ENCODE measurements at regions not wholly inside any gene's neighbourhood (a gene's known extent, or its start where the extent isn't known, plus 50 kb on each side); places are given as distances from the start of the nearest gene placed in this dataset.
"Not testable (repeated sequence)": the region's sequence is repeated elsewhere in the genome, so short reads cannot be mapped to it uniquely, and the experiment has no call there.

- no peaks in the 10 kb centered on the region for H3K4me1 Mint-ChIP-seq
- H3K9me3 Mint-ChIP-seq, result peaks cover 3% of the 10 kb centered on the region
- H3K27me3 Mint-ChIP-seq, result no peaks in the 10 kb centered on the region
- no peak overlapping the region for H3K27ac Mint-ChIP-seq
- H3K4me3 Mint-ChIP-seq, result no peak overlapping the region
- H3K36me3 Mint-ChIP-seq (ENCODE audit: low read depth), result no peaks in the 10 kb centered on the region
- no peak for ATAC-seq (replicated peaks)
These were observed 473.7 kb upstream of the SALL3 start for GRCh38 chr18:78505851-78506461.

- H3K9me3 Mint-ChIP-seq, result peaks cover 3% of the 10 kb centered on the region
- ATAC-seq (replicated peaks), result no peak
- no peaks in the 10 kb centered on the region for H3K4me1 Mint-ChIP-seq
- H3K27ac Mint-ChIP-seq, result no peak overlapping the region
- H3K36me3 Mint-ChIP-seq (ENCODE audit: low read depth), result no peaks in the 10 kb centered on the region
- H3K27me3 Mint-ChIP-seq, result no peaks in the 10 kb centered on the region
- H3K4me3 Mint-ChIP-seq, result no peak overlapping the region
These were observed 472.4 kb upstream of the SALL3 start for GRCh38 chr18:78507217-78507616.

- H3K4me1 Mint-ChIP-seq, H3K27me3 Mint-ChIP-seq: not testable (repeated sequence)
These were observed 471.3 kb upstream of the SALL3 start for GRCh38 chr18:78508228-78508824.

GRCh38 chr18:78510091-78510490, 469.5 kb upstream of the SALL3 start:
- peaks cover 3% of the 10 kb centered on the region for H3K9me3 Mint-ChIP-seq
- no peaks in the 10 kb centered on the region for H3K27me3 Mint-ChIP-seq
- H3K4me3 Mint-ChIP-seq, result no peak overlapping the region
- no peak for ATAC-seq (replicated peaks)
- H3K27ac Mint-ChIP-seq, result no peak overlapping the region
- no peaks in the 10 kb centered on the region for H3K4me1 Mint-ChIP-seq
- no peaks in the 10 kb centered on the region for H3K36me3 Mint-ChIP-seq (ENCODE audit: low read depth)

More at GRCh38 chr18:78508228-78508824, 471.3 kb upstream of the SALL3 start:
- not testable (repeated sequence) for H3K36me3 Mint-ChIP-seq (ENCODE audit: low read depth); H3K27ac Mint-ChIP-seq; H3K4me3 Mint-ChIP-seq; H3K9me3 Mint-ChIP-seq; ATAC-seq (replicated peaks)

- Mint-ChIP-seq H3K4me3 (no peak overlapping the region), H3K9me3 (peaks cover 3% of the 10 kb centered on the region), H3K27me3 (no peaks in the 10 kb centered on the region), H3K36me3 (ENCODE audit: low read depth) (no peaks in the 10 kb centered on the region), H3K27ac (no peak overlapping the region), H3K4me1 (no peaks in the 10 kb centered on the region)
- ATAC-seq (replicated peaks), result no peak
These were observed 469.0 kb upstream of the SALL3 start for GRCh38 chr18:78510636-78511035.

- H3K27ac Mint-ChIP-seq, result no peak overlapping the region
- no peaks in the 10 kb centered on the region for H3K27me3 Mint-ChIP-seq
- H3K4me1 Mint-ChIP-seq, result no peaks in the 10 kb centered on the region
- no peak overlapping the region for H3K4me3 Mint-ChIP-seq
- ATAC-seq (replicated peaks), result no peak
- H3K9me3 Mint-ChIP-seq, result peaks cover 3% of the 10 kb centered on the region
- H3K36me3 Mint-ChIP-seq (ENCODE audit: low read depth), result no peaks in the 10 kb centered on the region
These were observed 467.7 kb upstream of the SALL3 start for GRCh38 chr18:78511666-78512601.

- Mint-ChIP-seq H3K4me3 (no peak overlapping the region), H3K36me3 (ENCODE audit: low read depth) (no peaks in the 10 kb centered on the region), H3K9me3 (no peaks in the 10 kb centered on the region), H3K4me1 (no peaks in the 10 kb centered on the region), H3K27ac (no peak overlapping the region), H3K27me3 (no peaks in the 10 kb centered on the region)
- ATAC-seq (replicated peaks), result no peak
These were observed 464.5 kb upstream of the SALL3 start for GRCh38 chr18:78514910-78515670.

- Mint-ChIP-seq H3K9me3 (no peaks in the 10 kb centered on the region), H3K4me1 (no peaks in the 10 kb centered on the region), H3K36me3 (ENCODE audit: low read depth) (no peaks in the 10 kb centered on the region), H3K27me3 (no peaks in the 10 kb centered on the region), H3K4me3 (no peak overlapping the region), H3K27ac (no peak overlapping the region)
- ATAC-seq (replicated peaks), result no peak
These were observed 462.3 kb upstream of the SALL3 start for GRCh38 chr18:78517328-78517727.

GRCh38 chr18:78517973-78518372, 461.6 kb upstream of the SALL3 start:
- H3K27ac Mint-ChIP-seq, result no peak overlapping the region
- ATAC-seq (replicated peaks), result no peak
- H3K4me3 Mint-ChIP-seq, result no peak overlapping the region
- peaks cover 3% of the 10 kb centered on the region for H3K9me3 Mint-ChIP-seq
- no peaks in the 10 kb centered on the region for H3K4me1 Mint-ChIP-seq
- no peaks in the 10 kb centered on the region for H3K36me3 Mint-ChIP-seq (ENCODE audit: low read depth)
- H3K27me3 Mint-ChIP-seq, result no peaks in the 10 kb centered on the region

GRCh38 chr18:78518805-78519204, 460.8 kb upstream of the SALL3 start:
- Mint-ChIP-seq H3K4me1 (no peaks in the 10 kb centered on the region), H3K9me3 (peaks cover 5% of the 10 kb centered on the region), H3K36me3 (ENCODE audit: low read depth) (no peaks in the 10 kb centered on the region), H3K27ac (no peak overlapping the region), H3K4me3 (no peak overlapping the region), H3K27me3 (no peaks in the 10 kb centered on the region)
- no peak for ATAC-seq (replicated peaks)

GRCh38 chr18:78519394-78520062, 460.1 kb upstream of the SALL3 start:
- peaks cover 5% of the 10 kb centered on the region for H3K9me3 Mint-ChIP-seq

GRCh38 chr18:78521136-78521535, 458.5 kb upstream of the SALL3 start:
- Mint-ChIP-seq H3K27ac (no peak overlapping the region), H3K9me3 (peaks cover 5% of the 10 kb centered on the region), H3K27me3 (no peaks in the 10 kb centered on the region), H3K36me3 (ENCODE audit: low read depth) (no peaks in the 10 kb centered on the region), H3K4me1 (no peaks in the 10 kb centered on the region), H3K4me3 (no peak overlapping the region)
- ATAC-seq (replicated peaks), result no peak

More at GRCh38 chr18:78519394-78520062, 460.1 kb upstream of the SALL3 start:
- Mint-ChIP-seq H3K4me3 (no peak overlapping the region), H3K4me1 (no peaks in the 10 kb centered on the region), H3K36me3 (ENCODE audit: low read depth) (no peaks in the 10 kb centered on the region), H3K27me3 (no peaks in the 10 kb centered on the region), H3K27ac (no peak overlapping the region)
- no peak for ATAC-seq (replicated peaks)

GRCh38 chr18:78521744-78522143, 457.9 kb upstream of the SALL3 start:
- Mint-ChIP-seq H3K4me3 (no peak overlapping the region), H3K36me3 (ENCODE audit: low read depth) (no peaks in the 10 kb centered on the region), H3K9me3 (peaks cover 5% of the 10 kb centered on the region), H3K4me1 (no peaks in the 10 kb centered on the region), H3K27me3 (no peaks in the 10 kb centered on the region), H3K27ac (no peak overlapping the region)
- no peak for ATAC-seq (replicated peaks)

- ATAC-seq (replicated peaks), result no peak
- no peak overlapping the region for H3K4me3 Mint-ChIP-seq
- peaks cover 5% of the 10 kb centered on the region for H3K9me3 Mint-ChIP-seq
- H3K27me3 Mint-ChIP-seq, result no peaks in the 10 kb centered on the region
- no peak overlapping the region for H3K27ac Mint-ChIP-seq
- H3K36me3 Mint-ChIP-seq (ENCODE audit: low read depth), result no peaks in the 10 kb centered on the region
- no peaks in the 10 kb centered on the region for H3K4me1 Mint-ChIP-seq
These were observed 457.1 kb upstream of the SALL3 start for GRCh38 chr18:78522507-78522906.

Measured in activated T-helper 17 cell treated with anti-CD3 and anti-CD28 coated beads, Interleukin-2, amount 50 U/mL, for 72 hours (primary cell).